ENCODE measurements at regions not wholly inside any gene's neighbourhood (a gene's known extent, or its start where the extent isn't known, plus 50 kb on each side); places are given as distances from the start of the nearest gene placed in this dataset.

GRCh38 chr6:147867433-147868226 lies 359.1 kb downstream of the SAMD5 start:
- intact Hi-C loops (cut with DNase I): no loop called here
- H3K27me3 ChIP-seq: no peaks in the 10 kb centered on the region
- no peak for TF ChIP-seq CTCF (IDR thresholded peaks at IDR 0.05)
- no peak for TF ChIP-seq POLR2A (IDR thresholded peaks at IDR 0.05)
- DNase-seq (no peak), ATAC-seq (no peak)
- no peaks in the 10 kb centered on the region for H3K9me3 ChIP-seq
- H3K4me3 ChIP-seq: no peak overlapping the region
- no peaks in the 10 kb centered on the region for H3K4me1 ChIP-seq
- no peak overlapping the region for H3K27ac ChIP-seq
- 69 to 88% methylated on average over 4 of the region's 4 CpGs for WGBS, 2 donors
- no peaks in the 10 kb centered on the region for H3K36me3 ChIP-seq (replicated peaks in 1 of 2; ENCODE audit: insufficient read depth in 1 of 2, low read depth in 2 of 2)

- 0 to 5% methylated on average over 2 of the region's 2 CpGs for WGBS, 2 donors
- Histone ChIP-seq H3K27me3 (no peaks in the 10 kb centered on the region), H3K4me1 (no peaks in the 10 kb centered on the region), H3K4me3 (no peak overlapping the region), H3K36me3 (replicated peaks in 1 of 2; ENCODE audit: insufficient read depth in 1 of 2, low read depth in 2 of 2) (no peaks in the 10 kb centered on the region), H3K9me3 (no peaks in the 10 kb centered on the region), H3K27ac (no peak overlapping the region)
- ATAC-seq: no peak
- no peak for TF ChIP-seq CTCF (IDR thresholded peaks at IDR 0.05)
- TF ChIP-seq POLR2A (IDR thresholded peaks at IDR 0.05): no peak
- intact Hi-C loops (cut with DNase I): no loop called here
- DNase-seq: no peak
These were observed 360.1 kb downstream of the SAMD5 start for GRCh38 chr6:147868427-147869190.

GRCh38 chr6:147869201-147869600 lies 360.7 kb downstream of the SAMD5 start:
- H3K27me3 ChIP-seq: no peaks in the 10 kb centered on the region
- H3K36me3 ChIP-seq (replicated peaks in 1 of 2; ENCODE audit: insufficient read depth in 1 of 2, low read depth in 2 of 2): no peaks in the 10 kb centered on the region
- no peak overlapping the region for H3K4me3 ChIP-seq
- WGBS, 2 donors: 46 to 49% methylated on average over 2 of the region's 2 CpGs
- intact Hi-C loops (cut with DNase I): no loop called here
- TF ChIP-seq CTCF (IDR thresholded peaks at IDR 0.05) (no peak), POLR2A (IDR thresholded peaks at IDR 0.05) (no peak)
- H3K9me3 ChIP-seq: no peaks in the 10 kb centered on the region
- no peak for DNase-seq
- ATAC-seq: no peak
- no peak overlapping the region for H3K27ac ChIP-seq
- H3K4me1 ChIP-seq: no peaks in the 10 kb centered on the region

- H3K27ac ChIP-seq: no peak overlapping the region
- no peaks in the 10 kb centered on the region for H3K4me1 ChIP-seq
- 80% methylated on average over 5 of the region's 5 CpGs for WGBS, 2 donors
- no peaks in the 10 kb centered on the region for H3K27me3 ChIP-seq
- DNase-seq: no peak
- TF ChIP-seq POLR2A (IDR thresholded peaks at IDR 0.05): no peak
- TF ChIP-seq CTCF (IDR thresholded peaks at IDR 0.05): no peak
- ATAC-seq: no peak
- intact Hi-C loops (cut with DNase I): no loop called here
- no peaks in the 10 kb centered on the region for H3K36me3 ChIP-seq (replicated peaks in 1 of 2; ENCODE audit: insufficient read depth in 1 of 2, low read depth in 2 of 2)
- H3K9me3 ChIP-seq: no peaks in the 10 kb centered on the region
- no peak overlapping the region for H3K4me3 ChIP-seq
These were observed 361.4 kb downstream of the SAMD5 start for GRCh38 chr6:147869869-147870268.

Data from body of pancreas (tissue), 4 donors.